Activated T-helper 2 cell treated with anti-CD3 and anti-CD28 coated beads, Interferon-gamma antibody, Interleukin-2, Interleukin-4, amounts not matched to agents 10 μg/mL and 5 μg/mL and 100 μg/mL, durations not matched to agents 14 hours and 24 hours and 36 hours (primary cell): ENCODE measurements at regions not wholly inside any gene's neighbourhood (a gene's known extent, or its start where the extent isn't known, plus 50 kb on each side); places are given as distances from the start of the nearest gene placed in this dataset.

Experiments
- DNase-seq: peaks from one replicate; pipeline ENCODE4 v3.0.0; 2021; ENCODE audit warnings: low spot score
- H3K27ac Mint-ChIP-seq: one replicate; pipeline ENCODE4 v1.8.0; 2021; ENCODE audit warnings: mixed read lengths
- H3K27me3 Mint-ChIP-seq: one replicate; pipeline ENCODE4 v1.8.0; 2021; ENCODE audit warnings: low read depth, mixed read lengths
- H3K36me3 Mint-ChIP-seq: one replicate; pipeline ENCODE4 v1.8.0; 2021; ENCODE audit warnings: low read depth, mixed read lengths
- H3K4me1 Mint-ChIP-seq: one replicate; pipeline ENCODE4 v1.8.0; 2021; ENCODE audit warnings: low read depth, mixed read lengths
- H3K4me3 Mint-ChIP-seq: one replicate; pipeline ENCODE4 v1.8.0; 2021; ENCODE audit warnings: low read depth, mild to moderate bottlenecking, moderate library complexity, mixed read lengths
- H3K9me3 Mint-ChIP-seq: one replicate; pipeline ENCODE4 v1.8.0; 2021; ENCODE audit warnings: mixed read lengths
- intact Hi-C: fragments of 100-400 bp; cut with micrococcal nuclease; formaldehyde crosslinking; loops from one replicate; pipeline ENCODE4 v1.15.1; 2023

GRCh38 chr7:155207326-155208002, 90.2 kb upstream of the INSIG1 start:
- Mint-ChIP-seq H3K27ac (peak overlapping the region; percentile 99), H3K36me3 (peaks cover 7% of the 10 kb centered on the region), H3K4me3 (no peak overlapping the region), H3K27me3 (no peaks in the 10 kb centered on the region), H3K9me3 (peaks cover 4% of the 10 kb centered on the region), H3K4me1 (peaks cover 29% of the 10 kb centered on the region)
- intact Hi-C loops, result loop anchor here (2.0 to 10.0 kb wide), 6 partner anchors 15 to 1687 kb away; partner anchors contain the start of genes LMBR1 and PAXIP1
- no peak for DNase-seq

GRCh38 chr7:155208681-155209477, 88.8 kb upstream of the INSIG1 start:
- Mint-ChIP-seq H3K4me1 (peaks cover 31% of the 10 kb centered on the region), H3K9me3 (peaks cover 4% of the 10 kb centered on the region), H3K27ac (peak overlapping the region; percentile 22), H3K36me3 (peaks cover 7% of the 10 kb centered on the region), H3K4me3 (no peak overlapping the region), H3K27me3 (no peaks in the 10 kb centered on the region)
- intact Hi-C loops, result loop anchor here (5.0 to 10.0 kb wide), 5 partner anchors 207 to 1686 kb away; partner anchors contain the start of genes LMBR1 and PAXIP1
- no peak for DNase-seq

- peaks cover 4% of the 10 kb centered on the region for H3K9me3 Mint-ChIP-seq
- no peak for DNase-seq
- peaks cover 7% of the 10 kb centered on the region for H3K36me3 Mint-ChIP-seq
- H3K4me3 Mint-ChIP-seq, result no peak overlapping the region
- intact Hi-C loops, result loop anchor here (5.0 to 10.0 kb wide), 5 partner anchors 207 to 1685 kb away; partner anchors contain the start of genes LMBR1 and PAXIP1
- H3K4me1 Mint-ChIP-seq, result peaks cover 29% of the 10 kb centered on the region
- H3K27ac Mint-ChIP-seq, result peak overlapping the region; percentile 6
- H3K27me3 Mint-ChIP-seq, result no peaks in the 10 kb centered on the region
These were observed 88.0 kb upstream of the INSIG1 start for GRCh38 chr7:155209478-155210319.

GRCh38 chr7:155210356-155210755, 87.3 kb upstream of the INSIG1 start:
- Mint-ChIP-seq H3K27ac (no peak overlapping the region), H3K4me3 (no peak overlapping the region), H3K27me3 (no peaks in the 10 kb centered on the region), H3K9me3 (peaks cover 4% of the 10 kb centered on the region), H3K4me1 (peaks cover 24% of the 10 kb centered on the region), H3K36me3 (peaks cover 5% of the 10 kb centered on the region)
- intact Hi-C loops, result no loop called here
- DNase-seq, result no peak

GRCh38 chr7:155211173-155211572, 86.5 kb upstream of the INSIG1 start:
- peaks cover 18% of the 10 kb centered on the region for H3K4me1 Mint-ChIP-seq
- peaks cover 5% of the 10 kb centered on the region for H3K36me3 Mint-ChIP-seq
- H3K4me3 Mint-ChIP-seq, result no peak overlapping the region
- no peak for DNase-seq
- peaks cover 4% of the 10 kb centered on the region for H3K9me3 Mint-ChIP-seq
- no peak overlapping the region for H3K27ac Mint-ChIP-seq
- no peaks in the 10 kb centered on the region for H3K27me3 Mint-ChIP-seq
- intact Hi-C loops, result no loop called here

GRCh38 chr7:155211761-155212160, 85.9 kb upstream of the INSIG1 start:
- no peak overlapping the region for H3K4me3 Mint-ChIP-seq
- no peaks in the 10 kb centered on the region for H3K27me3 Mint-ChIP-seq
- H3K9me3 Mint-ChIP-seq, result peaks cover 4% of the 10 kb centered on the region
- H3K4me1 Mint-ChIP-seq, result peaks cover 15% of the 10 kb centered on the region
- H3K27ac Mint-ChIP-seq, result no peak overlapping the region
- H3K36me3 Mint-ChIP-seq, result peaks cover 5% of the 10 kb centered on the region
- intact Hi-C loops, result no loop called here
- DNase-seq, result no peak

- peaks cover 2% of the 10 kb centered on the region for H3K36me3 Mint-ChIP-seq
- no peak for DNase-seq
- H3K27me3 Mint-ChIP-seq, result no peaks in the 10 kb centered on the region
- H3K27ac Mint-ChIP-seq, result no peak overlapping the region
- H3K9me3 Mint-ChIP-seq, result peaks cover 2% of the 10 kb centered on the region
- peaks cover 12% of the 10 kb centered on the region for H3K4me1 Mint-ChIP-seq
- no peak overlapping the region for H3K4me3 Mint-ChIP-seq
- intact Hi-C loops, result no loop called here
These were observed 85.2 kb upstream of the INSIG1 start for GRCh38 chr7:155212301-155213015.

GRCh38 chr7:155213385-155213784, 84.3 kb upstream of the INSIG1 start:
- Mint-ChIP-seq H3K9me3 (no peaks in the 10 kb centered on the region), H3K27ac (no peak overlapping the region), H3K36me3 (no peaks in the 10 kb centered on the region), H3K4me3 (no peak overlapping the region), H3K27me3 (no peaks in the 10 kb centered on the region), H3K4me1 (peaks cover 15% of the 10 kb centered on the region)
- intact Hi-C loops, result no loop called here
- DNase-seq, result no peak

GRCh38 chr7:155213955-155214740, 83.5 kb upstream of the INSIG1 start:
- no peak for DNase-seq
- Mint-ChIP-seq H3K4me3 (no peak overlapping the region), H3K4me1 (peaks cover 12% of the 10 kb centered on the region), H3K27ac (no peak overlapping the region), H3K36me3 (no peaks in the 10 kb centered on the region), H3K9me3 (no peaks in the 10 kb centered on the region), H3K27me3 (no peaks in the 10 kb centered on the region)
- intact Hi-C loops, result no loop called here

GRCh38 chr7:155215576-155216325, 81.9 kb upstream of the INSIG1 start:
- Mint-ChIP-seq H3K4me3 (no peak overlapping the region), H3K27me3 (no peaks in the 10 kb centered on the region), H3K4me1 (peaks cover 12% of the 10 kb centered on the region), H3K36me3 (no peaks in the 10 kb centered on the region), H3K9me3 (no peaks in the 10 kb centered on the region), H3K27ac (no peak overlapping the region)
- intact Hi-C loops, result loop anchor here (2.0 kb wide), 1 partner anchor 17 kb away; no protein-coding TSS in a partner anchor
- DNase-seq, result no peak
